ENCODE measurements at regions not wholly inside any gene's neighbourhood (a gene's known extent, or its start where the extent isn't known, plus 50 kb on each side); places are given as distances from the start of the nearest gene placed in this dataset.
A peak's percentile ranks its signal among the peaks of the same experiment; 100 is the strongest.
"Not testable (repeated sequence)": the region's sequence is repeated elsewhere in the genome, so short reads cannot be mapped to it uniquely, and the experiment has no call there.

DNA sequence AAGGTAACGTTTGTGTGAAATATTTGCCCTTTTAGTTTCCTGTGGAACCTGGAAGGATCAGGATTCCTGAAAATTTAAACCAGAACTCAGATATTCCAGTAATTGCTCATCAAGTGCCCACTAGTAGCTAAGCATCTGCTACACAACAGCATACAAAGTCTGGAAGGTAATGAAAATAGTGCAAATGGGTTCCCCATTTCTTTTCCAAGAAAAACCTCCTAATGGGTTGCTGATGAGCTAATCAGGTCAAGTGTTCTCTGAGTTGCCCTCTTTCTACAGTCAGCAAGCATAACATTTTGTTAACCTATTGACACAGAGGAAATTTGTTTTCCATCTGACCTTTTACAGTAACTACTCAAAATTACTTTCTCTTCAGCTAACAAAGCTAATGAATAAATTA lies 83.6 kb upstream of the PMCH start:
- H3K9me3 Mint-ChIP-seq (ENCODE audit: unreplicated experiment): no peaks in the 10 kb centered on the region
- no peaks in the 10 kb centered on the region for H3K4me1 Mint-ChIP-seq (ENCODE audit: unreplicated experiment)
- no peak for DNase-seq (ENCODE audit: low spot score)
- no peaks in the 10 kb centered on the region for H3K27me3 Mint-ChIP-seq (ENCODE audit: unreplicated experiment)
- H3K27ac Mint-ChIP-seq (ENCODE audit: unreplicated experiment): no peak overlapping the region
- no peak overlapping the region for H3K4me3 Mint-ChIP-seq (ENCODE audit: unreplicated experiment)
- TF ChIP-seq, protein P1, sequence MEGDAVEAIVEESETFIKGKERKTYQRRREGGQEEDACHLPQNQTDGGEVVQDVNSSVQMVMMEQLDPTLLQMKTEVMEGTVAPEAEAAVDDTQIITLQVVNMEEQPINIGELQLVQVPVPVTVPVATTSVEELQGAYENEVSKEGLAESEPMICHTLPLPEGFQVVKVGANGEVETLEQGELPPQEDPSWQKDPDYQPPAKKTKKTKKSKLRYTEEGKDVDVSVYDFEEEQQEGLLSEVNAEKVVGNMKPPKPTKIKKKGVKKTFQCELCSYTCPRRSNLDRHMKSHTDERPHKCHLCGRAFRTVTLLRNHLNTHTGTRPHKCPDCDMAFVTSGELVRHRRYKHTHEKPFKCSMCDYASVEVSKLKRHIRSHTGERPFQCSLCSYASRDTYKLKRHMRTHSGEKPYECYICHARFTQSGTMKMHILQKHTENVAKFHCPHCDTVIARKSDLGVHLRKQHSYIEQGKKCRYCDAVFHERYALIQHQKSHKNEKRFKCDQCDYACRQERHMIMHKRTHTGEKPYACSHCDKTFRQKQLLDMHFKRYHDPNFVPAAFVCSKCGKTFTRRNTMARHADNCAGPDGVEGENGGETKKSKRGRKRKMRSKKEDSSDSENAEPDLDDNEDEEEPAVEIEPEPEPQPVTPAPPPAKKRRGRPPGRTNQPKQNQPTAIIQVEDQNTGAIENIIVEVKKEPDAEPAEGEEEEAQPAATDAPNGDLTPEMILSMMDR (IDR thresholded peaks at IDR 0.05; ENCODE audit: unreplicated experiment): no peak
- no peaks in the 10 kb centered on the region for H3K36me3 Mint-ChIP-seq (ENCODE audit: low read depth, unreplicated experiment)

DNA sequence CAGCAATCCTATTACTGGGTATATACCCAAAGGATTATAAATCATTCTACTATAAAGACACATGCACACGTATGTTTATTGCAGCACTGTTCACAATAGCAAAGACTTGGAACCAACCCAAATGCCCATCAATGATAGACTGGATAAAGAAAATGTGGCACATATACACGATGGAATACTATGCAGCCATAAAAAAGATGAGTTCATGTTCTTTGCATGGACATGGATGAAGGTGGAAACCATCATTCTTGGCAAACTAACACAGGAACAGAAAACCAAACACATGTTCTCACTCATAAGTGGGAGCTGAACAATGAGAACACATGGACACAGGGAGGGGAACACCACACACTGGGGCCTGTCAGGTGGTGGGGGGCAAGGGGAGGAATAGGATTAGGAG lies 58.1 kb upstream of the PMCH start:
- not testable (repeated sequence) for H3K27ac Mint-ChIP-seq (ENCODE audit: unreplicated experiment); H3K9me3 Mint-ChIP-seq (ENCODE audit: unreplicated experiment); DNase-seq (ENCODE audit: low spot score); H3K4me3 Mint-ChIP-seq (ENCODE audit: unreplicated experiment); H3K27me3 Mint-ChIP-seq (ENCODE audit: unreplicated experiment); H3K36me3 Mint-ChIP-seq (ENCODE audit: low read depth, unreplicated experiment); H3K4me1 Mint-ChIP-seq (ENCODE audit: unreplicated experiment)

DNA sequence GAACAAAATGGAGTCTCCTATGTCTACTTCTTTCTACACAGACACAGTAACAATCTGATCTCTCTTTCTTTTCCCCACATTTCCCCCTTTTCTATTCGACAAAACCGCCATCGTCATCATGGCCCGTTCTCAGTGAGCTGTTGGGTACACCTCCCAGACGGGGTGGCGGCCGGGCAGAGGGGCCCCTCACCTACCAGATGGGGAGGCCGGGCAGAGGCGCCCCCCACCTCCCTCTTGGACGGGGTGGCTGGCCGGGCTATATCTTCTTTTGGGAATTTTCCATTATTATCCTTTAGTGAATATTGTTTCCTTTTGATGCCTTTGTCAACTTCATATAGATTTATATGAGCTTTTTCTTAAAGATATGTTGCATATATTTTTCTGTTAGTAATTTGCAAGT lies 53.4 kb upstream of the PMCH start:
- not testable (repeated sequence) for H3K4me3 Mint-ChIP-seq (ENCODE audit: unreplicated experiment); H3K27me3 Mint-ChIP-seq (ENCODE audit: unreplicated experiment); H3K36me3 Mint-ChIP-seq (ENCODE audit: low read depth, unreplicated experiment); DNase-seq (ENCODE audit: low spot score); H3K27ac Mint-ChIP-seq (ENCODE audit: unreplicated experiment); H3K9me3 Mint-ChIP-seq (ENCODE audit: unreplicated experiment); H3K4me1 Mint-ChIP-seq (ENCODE audit: unreplicated experiment)

DNA sequence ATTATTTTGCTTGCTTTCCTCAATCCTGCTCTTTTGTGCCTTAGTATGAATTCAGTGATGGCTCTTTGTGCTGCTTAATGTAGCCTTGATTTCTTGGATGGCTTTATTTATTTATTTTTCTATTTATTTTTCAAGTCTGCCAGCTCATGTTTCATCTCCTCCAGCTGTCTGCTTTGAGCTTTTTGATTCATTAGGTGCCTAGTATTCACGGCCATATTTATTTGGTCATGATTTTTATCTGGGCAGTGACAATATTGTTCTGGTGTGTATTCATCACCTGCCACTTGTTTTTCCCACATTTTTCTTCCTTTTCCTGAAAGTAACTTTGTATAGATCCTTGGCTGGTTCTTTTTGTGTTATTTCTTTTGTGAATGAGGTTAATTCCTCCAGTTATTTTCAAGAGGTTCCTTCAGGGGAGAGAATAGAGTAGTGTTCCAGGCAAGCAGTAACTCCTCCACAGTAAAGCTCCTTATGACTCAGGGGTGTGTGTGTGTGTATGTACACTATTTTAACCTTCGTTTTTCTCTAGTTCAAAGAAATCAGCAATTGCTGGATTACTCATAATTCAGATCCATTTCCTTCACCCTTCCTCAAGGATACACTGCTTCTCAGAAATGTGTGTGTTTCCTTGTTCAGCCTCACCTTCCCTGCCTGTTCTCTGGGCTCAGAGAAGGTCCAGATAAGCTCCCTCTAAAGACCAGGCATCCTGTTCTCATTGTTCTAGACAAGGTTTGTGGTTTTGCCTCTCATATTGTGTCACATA lies 51.6 kb upstream of the PMCH start:
- no peaks in the 10 kb centered on the region for H3K9me3 Mint-ChIP-seq (ENCODE audit: unreplicated experiment)

More for the DNA sequence above, 51.6 kb upstream of the PMCH start:
- H3K4me1 Mint-ChIP-seq (ENCODE audit: unreplicated experiment): peaks cover 11% of the 10 kb centered on the region
- no peaks in the 10 kb centered on the region for H3K36me3 Mint-ChIP-seq (ENCODE audit: low read depth, unreplicated experiment)
- TF ChIP-seq, protein P1 (IDR thresholded peaks at IDR 0.05; ENCODE audit: unreplicated experiment): no peak
- peak overlapping the region; percentile 13 for H3K27ac Mint-ChIP-seq (ENCODE audit: unreplicated experiment)
- no peak overlapping the region for H3K4me3 Mint-ChIP-seq (ENCODE audit: unreplicated experiment)
- peaks cover 1% of the 10 kb centered on the region for H3K27me3 Mint-ChIP-seq (ENCODE audit: unreplicated experiment)
- no peak for DNase-seq (ENCODE audit: low spot score)
